Suprapubic skin (tissue), 4 donors: ENCODE measurements at regions not wholly inside any gene's neighbourhood (a gene's known extent, or its start where the extent isn't known, plus 50 kb on each side); places are given as distances from the start of the nearest gene placed in this dataset.

Source experiments
- DNase-seq, 2 donors: peaks; one replicate each; pipeline ENCODE4 v3.0.0-alpha.2; 2019; ENCODE audit warnings: low spot score in 2 of 2
- H3K27ac ChIP-seq: fragments of 200-600 bp; sonication (generic); one replicate; pipeline ENCODE4 v1.5.1; 2019
- H3K27me3 ChIP-seq: fragments of 200-600 bp; sonication (generic); one replicate; pipeline ENCODE4 v1.5.1; 2019
- H3K36me3 ChIP-seq: fragments of 200-600 bp; sonication (generic); one replicate; pipeline ENCODE4 v1.5.1; 2019
- H3K4me1 ChIP-seq: fragments of 200-600 bp; sonication (generic); one replicate; pipeline ENCODE4 v1.5.1; 2019
- H3K4me3 ChIP-seq: fragments of 200-600 bp; sonication (generic); one replicate; pipeline ENCODE4 v1.5.1; 2019; ENCODE audit warnings: mild to moderate bottlenecking
- H3K9me3 ChIP-seq: fragments of 200-600 bp; sonication (generic); one replicate; pipeline ENCODE4 v1.5.1; 2019
- EP300 ChIP-seq: sonication (generic); formaldehyde crosslinking; IDR thresholded peaks from one replicate; pipeline ENCODE4 v1.6.1; 2017; ENCODE audit warnings: antibody characterized with exemption
- POLR2A ChIP-seq, 2 donors: fragments of 450-650 bp; IDR thresholded peaks; one replicate each; pipeline ENCODE4 v1.6.1; 2017; ENCODE audit warnings: antibody characterized with exemption in 2 of 2, mild to moderate bottlenecking in 2 of 2, moderate library complexity in 2 of 2
- POLR2AphosphoS5 ChIP-seq, 3 donors: sonication (generic); formaldehyde crosslinking; IDR thresholded peaks; one replicate each; pipeline ENCODE4 v1.6.1; 2017; ENCODE audit warnings: antibody characterized with exemption in 3 of 3
- WGBS: methylation state at CpG from one replicate; pipeline ENCODE4 v1.1.5; 2018; 5-methylcytosine and 5-hydroxymethylcytosine counted together
- TF ChIP-seq, protein P1 (sequence below), 2 donors: fragments of 200-600 bp in 1 of 2; fragments of 450-650 bp in 1 of 2; sonication (generic) in 1 of 2; IDR thresholded peaks; one replicate each; pipeline ENCODE4 v1.5.1; 2016 to 2019; ENCODE audit warnings: antibody characterized with exemption in 2 of 2, mild to moderate bottlenecking in 1 of 2, moderate library complexity in 1 of 2

- TF ChIP-seq EP300 (no peak), POLR2AphosphoS5 (IDR thresholded peaks at IDR 0.05) (no peak), POLR2A (IDR thresholded peaks at IDR 0.05) (no peak)
- TF ChIP-seq, protein P1, sequence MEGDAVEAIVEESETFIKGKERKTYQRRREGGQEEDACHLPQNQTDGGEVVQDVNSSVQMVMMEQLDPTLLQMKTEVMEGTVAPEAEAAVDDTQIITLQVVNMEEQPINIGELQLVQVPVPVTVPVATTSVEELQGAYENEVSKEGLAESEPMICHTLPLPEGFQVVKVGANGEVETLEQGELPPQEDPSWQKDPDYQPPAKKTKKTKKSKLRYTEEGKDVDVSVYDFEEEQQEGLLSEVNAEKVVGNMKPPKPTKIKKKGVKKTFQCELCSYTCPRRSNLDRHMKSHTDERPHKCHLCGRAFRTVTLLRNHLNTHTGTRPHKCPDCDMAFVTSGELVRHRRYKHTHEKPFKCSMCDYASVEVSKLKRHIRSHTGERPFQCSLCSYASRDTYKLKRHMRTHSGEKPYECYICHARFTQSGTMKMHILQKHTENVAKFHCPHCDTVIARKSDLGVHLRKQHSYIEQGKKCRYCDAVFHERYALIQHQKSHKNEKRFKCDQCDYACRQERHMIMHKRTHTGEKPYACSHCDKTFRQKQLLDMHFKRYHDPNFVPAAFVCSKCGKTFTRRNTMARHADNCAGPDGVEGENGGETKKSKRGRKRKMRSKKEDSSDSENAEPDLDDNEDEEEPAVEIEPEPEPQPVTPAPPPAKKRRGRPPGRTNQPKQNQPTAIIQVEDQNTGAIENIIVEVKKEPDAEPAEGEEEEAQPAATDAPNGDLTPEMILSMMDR (IDR thresholded peaks at IDR 0.05) = no peak
- Histone ChIP-seq H3K4me1 (peaks cover 14% of the 10 kb centered on the region), H3K36me3 (no peaks in the 10 kb centered on the region), H3K27me3 (no peaks in the 10 kb centered on the region), H3K27ac (no peak overlapping the region), H3K9me3 (no peaks in the 10 kb centered on the region), H3K4me3 (no peak overlapping the region)
- DNase-seq = no peak
- WGBS = 62% methylated on average over 3 of the region's 3 CpGs
Measured at GRCh38 chr2:207403950-207404349, 125.8 kb upstream of the CREB1 start.

GRCh38 chr2:207405150-207405549 lies 124.6 kb upstream of the CREB1 start:
- no peak for DNase-seq
- WGBS = 75% methylated on average over 2 of the region's 2 CpGs
- peaks cover 23% of the 10 kb centered on the region for H3K4me1 ChIP-seq
- no peaks in the 10 kb centered on the region for H3K9me3 ChIP-seq
- H3K27ac ChIP-seq = no peak overlapping the region
- TF ChIP-seq POLR2AphosphoS5 (IDR thresholded peaks at IDR 0.05) = no peak
- no peak for TF ChIP-seq EP300
- TF ChIP-seq, protein P1 (IDR thresholded peaks at IDR 0.05) = no peak
- no peak overlapping the region for H3K4me3 ChIP-seq
- H3K36me3 ChIP-seq = no peaks in the 10 kb centered on the region
- H3K27me3 ChIP-seq = no peaks in the 10 kb centered on the region

GRCh38 chr2:207408086-207408794 lies 121.5 kb upstream of the CREB1 start:
- 41% methylated on average over 8 of the region's 8 CpGs for WGBS
- peak overlapping the region; percentile 31 for H3K27ac ChIP-seq
- H3K27me3 ChIP-seq = no peaks in the 10 kb centered on the region
- peaks cover 23% of the 10 kb centered on the region for H3K4me1 ChIP-seq
- DNase-seq = no peak
- peak overlapping the region; percentile 15 for H3K4me3 ChIP-seq
- no peaks in the 10 kb centered on the region for H3K9me3 ChIP-seq
- H3K36me3 ChIP-seq = no peaks in the 10 kb centered on the region
- no peak for TF ChIP-seq POLR2A (IDR thresholded peaks at IDR 0.05)
- no peak for TF ChIP-seq POLR2AphosphoS5 (IDR thresholded peaks at IDR 0.05)
- no peak for TF ChIP-seq EP300
- TF ChIP-seq, protein P1 (IDR thresholded peaks at IDR 0.05) = no peak

DNA sequence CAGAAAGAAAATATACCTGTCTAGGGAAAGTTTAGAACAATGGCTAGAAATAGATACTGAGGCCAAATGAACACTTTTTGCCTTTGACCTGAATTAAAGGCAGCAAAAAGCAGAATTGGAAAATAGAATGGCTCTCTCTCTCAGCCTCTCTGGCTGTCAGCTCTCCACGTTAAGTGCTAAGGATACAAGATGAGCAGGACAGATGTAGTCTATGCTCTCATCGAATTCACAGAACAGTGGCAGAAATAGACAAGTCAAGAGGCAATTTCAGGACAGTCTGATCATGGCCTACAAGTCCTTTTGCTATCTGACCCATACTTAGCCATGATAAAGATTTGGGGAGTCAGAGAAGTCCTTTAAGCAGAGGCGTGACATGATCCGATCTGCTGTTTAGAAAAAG lies 120.2 kb upstream of the CREB1 start:
- Histone ChIP-seq H3K36me3 (no peaks in the 10 kb centered on the region), H3K9me3 (no peaks in the 10 kb centered on the region), H3K4me3 (no peak overlapping the region), H3K4me1 (peaks cover 23% of the 10 kb centered on the region), H3K27ac (no peak overlapping the region), H3K27me3 (no peaks in the 10 kb centered on the region)
- no peak for DNase-seq
- 79% methylated on average over 4 of the region's 4 CpGs for WGBS
- TF ChIP-seq POLR2AphosphoS5 (IDR thresholded peaks at IDR 0.05) (no peak), EP300 (no peak), POLR2A (IDR thresholded peaks at IDR 0.05) (no peak)
- TF ChIP-seq, protein P1 (IDR thresholded peaks at IDR 0.05) = no peak

- Histone ChIP-seq H3K9me3 (no peaks in the 10 kb centered on the region), H3K4me1 (peaks cover 19% of the 10 kb centered on the region), H3K36me3 (no peaks in the 10 kb centered on the region), H3K27me3 (no peaks in the 10 kb centered on the region), H3K4me3 (no peak overlapping the region), H3K27ac (no peak overlapping the region)
- TF ChIP-seq EP300 = no peak
- TF ChIP-seq, protein P1 (IDR thresholded peaks at IDR 0.05) = no peak
- TF ChIP-seq POLR2A (IDR thresholded peaks at IDR 0.05) = no peak
- TF ChIP-seq POLR2AphosphoS5 (IDR thresholded peaks at IDR 0.05) = no peak
- no peak for DNase-seq
- 74% methylated on average over 6 of the region's 6 CpGs for WGBS
Measured at GRCh38 chr2:207412787-207413310, 116.9 kb upstream of the CREB1 start.
